C4-2B (cell line): ENCODE measurements at regions not wholly inside any gene's neighbourhood (a gene's known extent, or its start where the extent isn't known, plus 50 kb on each side); places are given as distances from the start of the nearest gene placed in this dataset.

Source experiments
- H3K27ac ChIP-seq: fragments of 450-650 bp; 2 replicates; pipeline ENCODE4 v1.5.1; 2017
- CTCF ChIP-seq: fragments of 450-650 bp; conservative IDR thresholded peaks from 2 replicates; pipeline ENCODE4 v1.5.1; 2017; ENCODE audit warnings: mild to moderate bottlenecking
- ZFX ChIP-seq: fragments of 450-650 bp; IDR thresholded peaks from 2 replicates; pipeline ENCODE4 v1.6.1; 2017

DNA sequence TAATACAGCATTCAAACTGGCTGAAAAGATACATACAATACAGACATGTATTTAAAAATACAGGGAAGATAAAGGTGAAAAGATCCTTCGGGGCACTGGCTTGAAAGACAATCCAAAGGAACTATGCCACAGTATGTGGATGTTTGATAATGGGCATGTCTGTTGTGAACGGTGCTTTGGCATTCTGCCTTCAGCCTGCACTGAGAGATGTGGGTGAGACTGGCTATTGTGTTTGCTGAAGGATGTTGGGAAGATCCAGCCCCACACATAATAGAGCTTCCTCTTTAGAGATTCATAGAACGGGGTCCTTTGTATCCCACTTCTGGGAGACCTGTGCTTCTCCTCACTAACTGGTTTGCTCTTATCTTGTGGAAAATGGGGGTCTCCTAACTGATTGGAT, 65.1 kb upstream of the CXCR4 start:
- H3K27ac ChIP-seq = no peak overlapping the region
- TF ChIP-seq ZFX = no peak
- TF ChIP-seq CTCF = no peak

DNA sequence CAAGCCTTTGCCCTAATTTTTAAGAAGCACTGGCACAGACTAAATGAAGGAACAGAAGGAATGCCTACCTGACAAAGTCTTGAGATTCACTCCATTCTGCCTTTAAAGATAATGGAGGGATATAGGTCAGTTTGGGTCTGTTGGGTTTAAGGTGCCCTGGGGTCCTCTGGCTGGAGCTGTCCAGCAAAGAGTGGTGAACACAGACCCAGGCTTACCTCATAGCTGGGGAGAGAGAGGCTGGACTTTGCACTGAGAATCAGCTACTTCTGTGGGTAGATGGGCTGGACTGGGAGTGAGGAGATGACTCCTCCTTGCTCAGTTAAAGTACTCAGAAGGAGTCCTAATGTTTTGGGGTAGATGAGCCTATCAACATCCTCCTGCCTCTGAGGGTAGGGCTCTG, 64.4 kb upstream of the CXCR4 start:
- no peak overlapping the region for H3K27ac ChIP-seq
- TF ChIP-seq ZFX (no peak), CTCF (no peak)

- no peak overlapping the region for H3K27ac ChIP-seq
- TF ChIP-seq ZFX (no peak), CTCF (no peak)
These were observed 61.6 kb upstream of the CXCR4 start for GRCh38 chr2:136179602-136179975.

DNA sequence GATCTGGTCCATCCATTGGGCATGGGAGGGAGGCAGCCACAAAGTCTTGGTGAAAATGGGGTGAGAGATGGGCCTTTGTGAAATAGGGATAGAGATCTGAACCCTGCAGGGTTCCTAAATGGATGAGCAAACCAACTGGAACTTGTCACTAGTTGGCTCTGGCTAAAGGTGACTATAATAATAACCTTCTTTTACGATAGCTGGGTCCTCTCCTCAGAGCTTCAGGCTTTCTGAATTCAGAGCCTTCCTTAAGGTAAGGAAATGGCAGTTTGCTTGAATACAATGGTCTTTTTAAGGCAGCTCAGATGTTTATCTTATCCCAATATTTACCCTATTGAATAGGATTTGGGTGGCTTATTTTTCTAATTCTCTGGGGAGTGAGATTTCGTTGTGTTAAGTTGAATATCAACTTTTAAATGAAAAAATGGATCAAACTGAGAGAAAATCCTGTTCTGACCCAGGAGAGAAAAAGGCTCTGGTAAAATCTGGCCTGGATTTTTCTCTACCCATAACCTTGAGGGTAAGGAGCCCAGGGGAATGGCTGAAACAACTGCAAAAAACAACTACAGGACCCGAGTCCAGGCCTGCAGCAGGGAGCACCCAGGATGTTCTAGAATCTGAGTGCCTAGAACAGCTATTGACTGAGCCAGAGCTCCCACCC, 61.1 kb upstream of the CXCR4 start:
- TF ChIP-seq ZFX (no peak), CTCF (no peak)
- H3K27ac ChIP-seq = no peak overlapping the region

GRCh38 chr2:136175868-136176267, 57.9 kb upstream of the CXCR4 start:
- H3K27ac ChIP-seq = no peak overlapping the region
- no peak for TF ChIP-seq ZFX
- TF ChIP-seq CTCF = no peak

GRCh38 chr2:136175466-136175865, 57.5 kb upstream of the CXCR4 start:
- TF ChIP-seq CTCF (no peak), ZFX (no peak)
- H3K27ac ChIP-seq = no peak overlapping the region

- TF ChIP-seq ZFX (no peak), CTCF (no peak)
- H3K27ac ChIP-seq = no peak overlapping the region
These were observed 55.2 kb upstream of the CXCR4 start for GRCh38 chr2:136173126-136173525.
